Activated CD8-positive, alpha-beta memory T cell treated with anti-CD3 and anti-CD28 coated beads, Interleukin-2, amount 10 ng/mL, durations not matched to agents 7 days and 5 days (primary cell): ENCODE measurements at regions not wholly inside any gene's neighbourhood (a gene's known extent, or its start where the extent isn't known, plus 50 kb on each side); places are given as distances from the start of the nearest gene placed in this dataset.

ENCODE experiments used
- ATAC-seq: fragments of 150-1000 bp; cut with Tn5 transposase; one replicate; pipeline ENCODE4 v1.10.0; 2021; ENCODE audit warnings: moderate library complexity
- CTCF ChIA-PET: fragments of 350-600 bp; sonication (Branson Sonifier 250); formaldehyde crosslinking; loops from one replicate; lab custom pipeline; 2021; ENCODE audit warnings: antibody characterized with exemption; lab: Charles Lee
- DNase-seq: peaks from one replicate; pipeline ENCODE4 v3.0.0-alpha.2; 2020
- H3K27ac Mint-ChIP-seq: one replicate; pipeline ENCODE4 v1.8.0; 2021; ENCODE audit warnings: mild to moderate bottlenecking, mixed read lengths
- H3K27me3 Mint-ChIP-seq: one replicate; pipeline ENCODE4 v1.8.0; 2021; ENCODE audit warnings: mixed read lengths
- H3K36me3 Mint-ChIP-seq: one replicate; pipeline ENCODE4 v1.8.0; 2021; ENCODE audit warnings: mild to moderate bottlenecking, mixed read lengths
- H3K4me1 Mint-ChIP-seq: one replicate; pipeline ENCODE4 v1.8.0; 2021; ENCODE audit warnings: mixed read lengths
- H3K4me3 Mint-ChIP-seq: one replicate; pipeline ENCODE4 v1.8.0; 2021; ENCODE audit warnings: mild to moderate bottlenecking, moderate library complexity, mixed read lengths
- H3K9me3 Mint-ChIP-seq: one replicate; pipeline ENCODE4 v1.8.0; 2022; ENCODE audit warnings: low read depth, mixed read lengths

DNA sequence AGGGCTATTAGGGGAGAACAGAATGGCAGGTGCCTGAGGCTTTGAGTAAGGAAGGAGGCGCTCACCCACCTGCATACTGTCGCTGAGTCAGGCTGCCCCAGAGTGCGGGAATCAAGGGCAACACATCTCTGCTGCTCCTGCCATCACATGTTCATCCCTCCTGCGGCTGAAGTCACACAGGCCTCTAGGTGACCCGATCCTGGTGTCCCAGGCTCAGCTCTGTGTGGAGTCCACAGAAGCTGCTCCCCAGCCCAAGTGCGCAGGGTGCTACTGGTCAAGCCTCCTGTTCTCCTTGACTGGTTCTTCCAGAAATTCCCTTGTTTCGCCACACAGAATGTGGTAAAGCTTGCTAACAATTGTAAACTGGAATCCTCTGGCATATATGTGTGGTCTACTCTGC lies 96.9 kb upstream of the IL6 start:
- ATAC-seq (no peak), DNase-seq (no peak)
- H3K36me3 Mint-ChIP-seq: no peaks in the 10 kb centered on the region
- no peak overlapping the region for H3K4me3 Mint-ChIP-seq
- CTCF ChIA-PET: interaction anchor here (1.6 kb wide), 1 partner anchor 10 kb away, joined by 3 read pairs; no protein-coding TSS in a partner anchor
- H3K4me1 Mint-ChIP-seq: no peaks in the 10 kb centered on the region
- H3K9me3 Mint-ChIP-seq: no peaks in the 10 kb centered on the region
- H3K27ac Mint-ChIP-seq: no peak overlapping the region
- H3K27me3 Mint-ChIP-seq: peaks cover 84% of the 10 kb centered on the region

DNA sequence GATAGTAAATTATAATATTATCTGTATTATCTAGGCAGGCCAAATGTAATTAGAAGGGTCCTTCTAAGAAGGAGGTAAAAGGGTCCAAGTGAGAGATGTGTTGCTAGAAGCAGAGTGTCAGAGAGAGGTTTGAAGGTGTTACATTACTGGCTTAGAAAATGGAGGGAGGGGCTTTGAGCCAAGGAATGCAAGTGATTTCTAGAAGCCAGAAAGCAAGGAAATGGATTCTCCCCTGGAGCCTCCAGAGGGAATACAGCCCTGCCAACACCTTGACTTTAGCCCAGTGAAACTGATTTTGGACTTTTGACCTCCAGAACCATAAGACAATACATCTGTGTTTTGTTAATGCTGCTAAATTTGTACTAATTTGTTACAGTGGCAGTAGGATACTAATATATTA lies 97.9 kb upstream of the IL6 start:
- no peak overlapping the region for H3K4me3 Mint-ChIP-seq
- no peaks in the 10 kb centered on the region for H3K36me3 Mint-ChIP-seq
- DNase-seq (no peak), ATAC-seq (no peak)
- no peak overlapping the region for H3K27ac Mint-ChIP-seq
- H3K4me1 Mint-ChIP-seq: no peaks in the 10 kb centered on the region
- CTCF ChIA-PET: no interaction called here
- H3K9me3 Mint-ChIP-seq: no peaks in the 10 kb centered on the region
- H3K27me3 Mint-ChIP-seq: peaks cover 81% of the 10 kb centered on the region

GRCh38 chr7:22628112-22628511 lies 98.9 kb upstream of the IL6 start:
- H3K27me3 Mint-ChIP-seq: peaks cover 80% of the 10 kb centered on the region

GRCh38 chr7:22627136-22627535 lies 99.9 kb upstream of the IL6 start:
- Mint-ChIP-seq H3K4me1 (peaks cover 3% of the 10 kb centered on the region), H3K27me3 (peaks cover 75% of the 10 kb centered on the region), H3K4me3 (no peak overlapping the region), H3K36me3 (no peaks in the 10 kb centered on the region), H3K9me3 (no peaks in the 10 kb centered on the region), H3K27ac (no peak overlapping the region)
- ATAC-seq (no peak), DNase-seq (no peak)
- CTCF ChIA-PET: no interaction called here

More at GRCh38 chr7:22628112-22628511, 98.9 kb upstream of the IL6 start:
- Mint-ChIP-seq H3K4me3 (no peak overlapping the region), H3K9me3 (no peaks in the 10 kb centered on the region), H3K36me3 (no peaks in the 10 kb centered on the region), H3K27ac (no peak overlapping the region), H3K4me1 (no peaks in the 10 kb centered on the region)
- CTCF ChIA-PET: no interaction called here
- DNase-seq: no peak
- no peak for ATAC-seq

DNA sequence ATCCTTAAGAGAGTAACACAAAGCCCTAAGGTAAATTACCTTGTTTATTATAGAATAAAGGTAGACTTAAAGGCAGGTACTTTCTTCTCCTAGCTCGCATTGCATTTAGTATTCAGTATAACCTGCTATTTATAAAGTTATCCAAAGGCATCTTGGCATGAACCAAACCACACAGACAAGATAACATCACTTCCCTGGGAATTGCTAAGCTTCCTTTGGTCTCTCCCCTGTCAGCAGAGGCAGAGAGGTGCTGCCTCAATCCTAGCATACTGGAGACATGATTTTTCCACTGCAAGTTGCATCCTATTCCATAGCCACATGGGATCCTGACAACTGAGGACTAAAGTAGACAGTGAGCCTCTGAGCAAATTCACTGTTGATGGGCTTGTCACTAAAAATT lies 101.7 kb upstream of the IL6 start:
- peaks cover 70% of the 10 kb centered on the region for H3K27me3 Mint-ChIP-seq
- DNase-seq: no peak
- CTCF ChIA-PET: interaction anchor here (0.7 kb wide), 1 partner anchor 32 kb away, joined by 3 read pairs; no protein-coding TSS in a partner anchor
- no peak for ATAC-seq
- no peak overlapping the region for H3K27ac Mint-ChIP-seq
- H3K4me1 Mint-ChIP-seq: peaks cover 3% of the 10 kb centered on the region
- no peaks in the 10 kb centered on the region for H3K36me3 Mint-ChIP-seq
- peaks cover under 1% of the 10 kb centered on the region for H3K9me3 Mint-ChIP-seq
- H3K4me3 Mint-ChIP-seq: no peak overlapping the region

- Mint-ChIP-seq H3K36me3 (no peaks in the 10 kb centered on the region), H3K4me1 (peaks cover 3% of the 10 kb centered on the region), H3K27me3 (peaks cover 68% of the 10 kb centered on the region), H3K4me3 (no peak overlapping the region), H3K9me3 (peaks cover 2% of the 10 kb centered on the region), H3K27ac (no peak overlapping the region)
- CTCF ChIA-PET: interaction anchor here (0.6 to 0.7 kb wide), 2 partner anchors 32 to 499 kb away, joined by 3 to 4 read pairs; no protein-coding TSS in a partner anchor
- DNase-seq: no peak
- ATAC-seq: no peak
Measured at GRCh38 chr7:22624781-22625180, 102.2 kb upstream of the IL6 start.

DNA sequence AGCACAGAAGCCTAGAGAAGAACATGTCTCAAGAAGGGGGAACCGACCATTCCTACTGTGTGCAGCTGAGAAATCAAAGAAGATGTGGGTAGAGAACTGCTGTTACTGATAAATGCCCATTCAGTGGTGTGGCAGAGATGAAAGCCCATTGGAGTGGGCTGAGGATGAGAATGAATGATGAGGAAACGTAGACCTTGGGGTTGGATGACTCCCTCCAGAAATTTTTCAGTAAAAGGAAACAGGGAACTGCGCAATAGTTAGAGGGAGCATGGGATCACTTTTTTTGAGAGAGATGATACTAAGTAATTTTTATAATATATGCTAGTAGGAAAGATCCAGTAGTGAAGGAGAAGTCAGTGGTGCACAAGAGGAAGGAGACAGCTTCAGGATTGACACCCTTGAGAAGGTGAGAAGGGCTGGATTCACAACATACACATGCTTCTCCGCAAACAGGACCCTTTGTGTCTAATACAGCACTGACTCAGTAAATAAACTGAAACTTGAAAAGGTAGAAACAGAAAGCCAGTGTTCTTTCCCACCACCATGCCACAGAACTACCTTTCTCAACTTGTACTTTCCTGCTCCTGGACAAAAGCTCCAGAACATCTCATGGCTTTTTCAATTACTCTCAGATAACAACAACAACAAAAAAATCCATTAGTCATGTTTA lies 104.7 kb upstream of the IL6 start:
- no peak for ATAC-seq
- Mint-ChIP-seq H3K27me3 (peaks cover 68% of the 10 kb centered on the region), H3K9me3 (peaks cover 2% of the 10 kb centered on the region), H3K4me1 (peaks cover 3% of the 10 kb centered on the region), H3K27ac (no peak overlapping the region), H3K4me3 (no peak overlapping the region), H3K36me3 (no peaks in the 10 kb centered on the region)
- no peak for DNase-seq
- CTCF ChIA-PET: no interaction called here

- peaks cover 60% of the 10 kb centered on the region for H3K27me3 Mint-ChIP-seq
- DNase-seq (no peak), ATAC-seq (no peak)
- H3K4me1 Mint-ChIP-seq: peaks cover 3% of the 10 kb centered on the region
- no peaks in the 10 kb centered on the region for H3K36me3 Mint-ChIP-seq
- CTCF ChIA-PET: no interaction called here
- H3K9me3 Mint-ChIP-seq: peaks cover 7% of the 10 kb centered on the region
- no peak overlapping the region for H3K4me3 Mint-ChIP-seq
- H3K27ac Mint-ChIP-seq: no peak overlapping the region
Measured at GRCh38 chr7:22618528-22618927, 108.5 kb upstream of the IL6 start.

DNA sequence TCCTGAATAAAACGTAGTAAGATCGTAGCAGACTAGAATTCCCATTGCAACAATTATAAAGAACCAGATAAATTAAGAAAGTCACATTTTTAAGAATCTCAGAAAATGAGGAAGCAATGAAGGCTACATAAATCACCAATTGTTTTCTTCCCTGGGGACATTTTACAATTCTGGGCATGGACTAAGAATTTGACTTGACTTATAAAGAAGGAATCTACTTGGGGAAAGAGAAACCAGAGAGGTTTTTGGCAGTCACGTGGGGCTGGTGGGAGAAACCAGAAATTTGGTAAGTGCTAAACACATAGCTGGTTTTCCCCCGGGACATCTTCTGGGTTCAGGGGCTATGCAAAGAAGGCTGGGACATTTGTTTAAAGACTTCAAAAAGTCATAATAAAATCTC lies 109.8 kb upstream of the IL6 start:
- no peak for DNase-seq
- ATAC-seq: no peak
- Mint-ChIP-seq H3K36me3 (no peaks in the 10 kb centered on the region), H3K4me1 (no peaks in the 10 kb centered on the region), H3K4me3 (no peak overlapping the region), H3K9me3 (peaks cover 7% of the 10 kb centered on the region), H3K27ac (no peak overlapping the region), H3K27me3 (peaks cover 61% of the 10 kb centered on the region)
- CTCF ChIA-PET: no interaction called here

- peaks cover 54% of the 10 kb centered on the region for H3K27me3 Mint-ChIP-seq
- DNase-seq: no peak
- H3K4me1 Mint-ChIP-seq: no peaks in the 10 kb centered on the region
- CTCF ChIA-PET: no interaction called here
- H3K4me3 Mint-ChIP-seq: no peak overlapping the region
- peaks cover 5% of the 10 kb centered on the region for H3K9me3 Mint-ChIP-seq
- H3K36me3 Mint-ChIP-seq: no peaks in the 10 kb centered on the region
- ATAC-seq: no peak
- no peak overlapping the region for H3K27ac Mint-ChIP-seq
Measured at GRCh38 chr7:22613496-22613895, 113.5 kb upstream of the IL6 start.

- no peak overlapping the region for H3K4me3 Mint-ChIP-seq
- H3K36me3 Mint-ChIP-seq: no peaks in the 10 kb centered on the region
- peaks cover 48% of the 10 kb centered on the region for H3K27me3 Mint-ChIP-seq
- CTCF ChIA-PET: no interaction called here
- H3K4me1 Mint-ChIP-seq: no peaks in the 10 kb centered on the region
- peaks cover 5% of the 10 kb centered on the region for H3K9me3 Mint-ChIP-seq
- no peak for DNase-seq
- ATAC-seq: no peak
- H3K27ac Mint-ChIP-seq: no peak overlapping the region
Measured at GRCh38 chr7:22612776-22613175, 112.8 kb upstream of the STEAP1B start.

- ATAC-seq (no peak), DNase-seq (no peak)
- CTCF ChIA-PET: no interaction called here
- Mint-ChIP-seq H3K27ac (no peak overlapping the region), H3K27me3 (peaks cover 42% of the 10 kb centered on the region), H3K36me3 (no peaks in the 10 kb centered on the region), H3K4me3 (no peak overlapping the region), H3K9me3 (peaks cover 2% of the 10 kb centered on the region), H3K4me1 (no peaks in the 10 kb centered on the region)
Measured at GRCh38 chr7:22611758-22612079, 111.7 kb upstream of the STEAP1B start.

GRCh38 chr7:22610951-22611757 lies 111.2 kb upstream of the STEAP1B start:
- Mint-ChIP-seq H3K4me3 (no peak overlapping the region), H3K27me3 (peaks cover 42% of the 10 kb centered on the region), H3K27ac (no peak overlapping the region), H3K36me3 (no peaks in the 10 kb centered on the region), H3K4me1 (no peaks in the 10 kb centered on the region), H3K9me3 (peaks cover 2% of the 10 kb centered on the region)
- CTCF ChIA-PET: no interaction called here
- no peak for DNase-seq
- no peak for ATAC-seq

DNA sequence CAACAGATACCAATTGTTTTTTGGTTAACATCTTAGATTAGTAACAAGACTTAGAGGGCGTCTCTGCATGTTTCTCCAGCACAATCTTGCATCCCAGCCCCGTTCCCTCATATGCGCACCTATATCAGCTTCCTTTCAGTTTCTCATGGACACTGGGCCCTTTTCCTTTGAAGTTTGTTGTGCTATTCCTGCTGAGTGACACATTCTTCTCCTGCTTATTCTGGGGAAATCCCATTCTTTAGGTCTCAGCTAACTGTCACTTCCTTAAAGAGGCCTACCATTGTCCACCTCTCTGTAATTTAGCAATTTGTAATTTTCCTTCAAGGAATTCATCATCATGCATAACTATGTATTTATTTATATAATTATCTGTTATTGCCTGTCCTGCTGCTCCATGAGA lies 110.3 kb upstream of the STEAP1B start:
- no peak overlapping the region for H3K4me3 Mint-ChIP-seq
- peaks cover 40% of the 10 kb centered on the region for H3K27me3 Mint-ChIP-seq
- CTCF ChIA-PET: no interaction called here
- H3K9me3 Mint-ChIP-seq: peaks cover 2% of the 10 kb centered on the region
- no peaks in the 10 kb centered on the region for H3K36me3 Mint-ChIP-seq
- ATAC-seq (no peak), DNase-seq (no peak)
- no peak overlapping the region for H3K27ac Mint-ChIP-seq
- no peaks in the 10 kb centered on the region for H3K4me1 Mint-ChIP-seq
